ENCODE measurements at regions not wholly inside any gene's neighbourhood (a gene's known extent, or its start where the extent isn't known, plus 50 kb on each side); places are given as distances from the start of the nearest gene placed in this dataset.

- no peak for TF ChIP-seq ZNF592 (IDR thresholded peaks at IDR 0.05)
- no peak for TF ChIP-seq FOXM1 (IDR thresholded peaks at IDR 0.05; ENCODE audit: low read depth, low read length)
- TF ChIP-seq ZSCAN29 (IDR thresholded peaks at IDR 0.05), result no peak
- no peak for TF ChIP-seq HDAC2 (IDR thresholded peaks at IDR 0.05)
- TF ChIP-seq ATF3 (IDR thresholded peaks at IDR 0.05; ENCODE audit: borderline replicate concordance, extremely low read depth, low read depth, low read length), result no peak
These were observed 506.1 kb downstream of the NPHP4 start (continued) for GRCh38 chr1:5485968-5486696.

GRCh38 chr1:5485436-5485835, 506.8 kb downstream of the NPHP4 start:
- ChIA-PET POLR2A (no interaction called here), SMC1A (ENCODE audit: uncharacterized antibody, unreplicated experiment) (interaction anchor here (0.6 kb wide), 1 partner anchor 255 kb away, joined by 3 read pairs; no protein-coding TSS in a partner anchor), RAD21 (ENCODE audit: unreplicated experiment) (no interaction called here), CTCF (no interaction called here)
- in situ Hi-C loops (cut with MboI), result no loop called here
- intact Hi-C loops (cut with micrococcal nuclease; ENCODE audit: unreplicated experiment), result no loop called here
- no peaks in the 10 kb centered on the region for H4K20me1 ChIP-seq (ENCODE audit: control insufficient read depth, insufficient read depth)
- no peak for DNase-seq (ENCODE audit: low read depth, low spot score)
- no peak overlapping the region for H3K4me3 ChIP-seq
- H3K27ac ChIP-seq (ENCODE audit: control insufficient read depth, insufficient read depth), result no peak overlapping the region
- H3K4me1 ChIP-seq (ENCODE audit: control insufficient read depth, insufficient read depth, low read length), result no peaks in the 10 kb centered on the region
- H3K9me3 ChIP-seq (replicated peaks; ENCODE audit: control insufficient read depth, insufficient read depth, low read length), result no peaks in the 10 kb centered on the region
- BruUV-seq (replicated peaks), result no TSS peak
- no peaks in the 10 kb centered on the region for H3K36me3 ChIP-seq (ENCODE audit: control insufficient read depth in 2 of 2, insufficient read depth in 2 of 2, low read length in 1 of 2)
- H3K9ac ChIP-seq (ENCODE audit: control insufficient read depth, insufficient read depth, low read length), result no peak overlapping the region
- no peak for ATAC-seq
- no peaks in the 10 kb centered on the region for H3K79me2 ChIP-seq (ENCODE audit: control insufficient read depth, insufficient read depth, low read length)
- WGBS (ENCODE audit: insufficient coverage, insufficient replicate concordance, low lambda C conversion rate, missing lambda C conversion rate), result 25% methylated on average over 2 of the region's 2 CpGs
- no peak overlapping the region for H3K4me2 ChIP-seq (ENCODE audit: control insufficient read depth, insufficient read depth)
- no peak for FAIRE-seq
- H3K27me3 ChIP-seq (replicated peaks in 1 of 2; ENCODE audit: control insufficient read depth in 2 of 2, insufficient read depth in 2 of 2, low read length in 1 of 2), result no peaks in the 10 kb centered on the region
- H2AFZ ChIP-seq (ENCODE audit: control insufficient read depth, low read depth, low read length), result no peak overlapping the region
- TF ChIP-seq MTA2 (IDR thresholded peaks at IDR 0.05; ENCODE audit: low read depth), result no peak
- no peak for TF ChIP-seq NR2F1 (conservative IDR thresholded peaks at IDR 0.05)
- no peak for TF ChIP-seq SMAD1 (IDR thresholded peaks at IDR 0.05; ENCODE audit: low read depth, partially characterized antibody)
- no peak for TF ChIP-seq ZNF207 (IDR thresholded peaks at IDR 0.05; ENCODE audit: borderline replicate concordance)
- TF ChIP-seq SKIL (IDR thresholded peaks at IDR 0.05; ENCODE audit: low read depth, poor library complexity, severe bottlenecking), result no peak
- TF ChIP-seq FOS (IDR thresholded peaks at IDR 0.05; ENCODE audit: borderline replicate concordance, extremely low read depth, insufficient read length), result no peak
- no peak for TF ChIP-seq CEBPB (IDR thresholded peaks at IDR 0.05; ENCODE audit: borderline replicate concordance in 1 of 2, low read depth in 2 of 2, low read length in 2 of 2)
